HG02852 (cell line): ENCODE measurements at regions not wholly inside any gene's neighbourhood (a gene's known extent, or its start where the extent isn't known, plus 50 kb on each side); places are given as distances from the start of the nearest gene placed in this dataset.

ENCODE experiments used
- ATAC-seq: cut with Tn5 transposase; IDR thresholded peaks from one replicate; pipeline ENCODE4 v1.9.1; 2021; ENCODE audit warnings: mild to moderate bottlenecking, moderate library complexity; ENCODE audit not compliant: unreplicated experiment

GRCh38 chr2:234438305-234438977 is 58.4 kb downstream of the ARL4C start:
- no peak for ATAC-seq

GRCh38 chr2:234437642-234438304 is 59.1 kb downstream of the ARL4C start:
- no peak for ATAC-seq

GRCh38 chr2:234436482-234436837 is 60.4 kb downstream of the ARL4C start:
- no peak for ATAC-seq

DNA sequence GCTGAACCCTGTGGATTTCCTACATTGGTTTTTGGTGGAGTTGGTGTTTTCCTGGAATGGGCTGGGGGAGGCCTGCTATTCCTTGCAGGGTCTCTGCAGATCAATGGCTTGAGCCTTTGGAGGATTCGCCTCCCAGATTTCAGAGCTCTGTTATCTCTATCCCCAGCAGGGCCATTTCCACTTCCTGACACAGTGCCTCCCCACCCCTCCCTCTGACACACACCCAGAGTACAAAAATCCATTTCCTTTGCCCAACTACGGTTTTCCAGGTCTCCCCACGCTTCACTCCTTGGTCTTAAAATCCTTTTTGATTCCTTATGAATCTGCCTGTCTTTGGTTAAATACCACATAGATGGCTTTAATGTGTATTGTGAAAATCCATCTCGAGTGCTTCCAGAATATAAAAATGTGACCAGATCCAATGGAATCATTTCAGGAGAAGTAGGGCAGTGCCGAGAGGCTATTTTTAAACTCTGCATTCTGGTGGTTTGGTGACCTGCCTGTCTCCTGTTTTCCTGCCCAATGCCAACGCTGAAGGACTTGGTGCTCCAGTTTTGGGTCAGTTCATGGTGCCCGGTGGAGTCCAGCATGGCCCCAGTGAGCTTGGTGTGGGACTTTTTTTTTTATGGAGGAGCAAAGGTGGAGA is 60.9 kb downstream of the ARL4C start:
- no peak for ATAC-seq

DNA sequence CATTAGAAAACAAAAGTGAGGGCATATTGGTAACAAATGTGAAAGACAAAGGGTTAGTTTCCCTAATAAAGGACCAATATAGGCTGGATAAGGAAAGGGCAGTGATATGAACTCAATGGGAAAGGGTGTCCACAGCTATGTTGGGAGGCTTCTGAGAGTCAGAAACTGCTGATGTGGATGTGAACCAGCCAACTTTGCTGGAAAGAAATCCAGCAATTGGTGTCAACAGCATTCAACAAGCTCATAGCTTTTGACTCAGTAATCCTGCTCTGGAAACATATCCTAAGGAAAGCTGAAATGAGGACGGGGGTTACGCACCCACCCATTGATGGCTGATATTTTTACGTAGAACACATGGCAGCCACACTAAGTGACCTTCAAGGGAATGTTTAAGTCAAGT is 63.7 kb downstream of the ARL4C start:
- no peak for ATAC-seq

GRCh38 chr2:234430871-234431270 is 66.0 kb downstream of the ARL4C start:
- no peak for ATAC-seq

- ATAC-seq = no peak
Observed at GRCh38 chr2:234429265-234429664, 67.6 kb downstream of the ARL4C start.

GRCh38 chr2:234427081-234428061 is 69.5 kb downstream of the ARL4C start:
- no peak for ATAC-seq

GRCh38 chr2:234426616-234427015 is 70.3 kb downstream of the ARL4C start:
- no peak for ATAC-seq

- ATAC-seq = peak; percentile 81
Observed at GRCh38 chr2:234425639-234426603, 71.0 kb downstream of the ARL4C start.

GRCh38 chr2:234423884-234424283 is 73.0 kb downstream of the ARL4C start:
- ATAC-seq = no peak

DNA sequence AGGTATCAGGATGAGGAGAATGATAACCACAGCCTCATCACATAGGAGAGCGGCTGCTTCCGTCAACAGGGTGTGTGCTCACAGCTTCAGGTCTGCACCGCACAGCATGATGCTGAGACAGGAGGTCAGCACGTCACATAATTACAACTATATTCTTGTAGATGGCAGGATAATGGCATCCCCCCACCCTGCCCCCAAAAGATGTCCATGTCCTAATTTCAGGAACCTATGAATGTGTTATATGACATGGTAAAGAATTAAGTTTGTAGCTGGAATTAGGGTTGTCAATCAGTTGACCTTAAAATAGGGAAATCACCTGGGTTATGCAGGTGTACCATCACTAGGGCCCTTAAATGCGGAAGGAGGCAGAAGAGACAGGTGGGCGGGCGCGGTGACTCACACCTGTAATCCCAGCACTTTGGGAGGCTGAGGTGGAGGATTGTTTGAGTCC is 73.9 kb downstream of the ARL4C start:
- no peak for ATAC-seq

DNA sequence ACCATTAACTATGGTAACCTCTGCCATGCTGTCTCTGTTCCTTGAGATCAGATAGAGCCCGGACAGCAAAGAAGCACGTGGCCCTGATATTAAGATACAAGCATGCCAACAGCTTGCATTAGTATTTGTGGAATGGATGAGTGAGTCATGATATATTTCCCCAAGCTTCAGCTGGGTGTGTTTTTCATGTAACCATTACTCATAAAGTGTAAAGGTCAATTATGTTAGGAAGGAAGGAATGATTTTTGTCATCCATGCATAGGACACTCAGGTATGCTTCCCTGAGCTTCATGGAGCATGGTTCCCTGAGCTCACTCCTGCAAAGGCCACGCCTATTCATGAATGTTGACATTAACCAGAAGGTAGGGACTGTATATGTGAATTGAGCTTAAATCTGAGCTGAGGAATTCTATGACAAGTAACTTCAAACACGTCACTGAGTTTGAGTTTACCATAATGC is 74.6 kb downstream of the ARL4C start:
- no peak for ATAC-seq

DNA sequence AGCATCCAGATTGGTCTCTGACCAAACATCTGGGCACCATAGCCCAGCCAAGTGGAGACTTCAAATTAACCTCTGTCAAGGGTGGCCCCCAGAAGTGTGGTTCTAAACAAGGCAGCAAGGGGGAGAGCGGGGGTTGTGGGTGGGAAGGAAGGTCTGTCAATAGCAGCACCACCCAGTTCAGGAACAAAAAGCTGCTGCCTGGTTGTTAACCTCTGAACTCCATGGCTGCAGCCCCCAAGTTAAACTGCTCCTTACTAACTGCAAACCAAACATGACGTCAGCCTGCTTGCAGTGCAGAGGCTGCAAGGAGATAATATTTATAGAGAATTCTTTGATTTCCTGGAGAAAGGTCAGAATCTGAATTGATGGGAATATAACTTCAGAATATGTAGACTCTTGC is 76.5 kb downstream of the ARL4C start:
- ATAC-seq = no peak

DNA sequence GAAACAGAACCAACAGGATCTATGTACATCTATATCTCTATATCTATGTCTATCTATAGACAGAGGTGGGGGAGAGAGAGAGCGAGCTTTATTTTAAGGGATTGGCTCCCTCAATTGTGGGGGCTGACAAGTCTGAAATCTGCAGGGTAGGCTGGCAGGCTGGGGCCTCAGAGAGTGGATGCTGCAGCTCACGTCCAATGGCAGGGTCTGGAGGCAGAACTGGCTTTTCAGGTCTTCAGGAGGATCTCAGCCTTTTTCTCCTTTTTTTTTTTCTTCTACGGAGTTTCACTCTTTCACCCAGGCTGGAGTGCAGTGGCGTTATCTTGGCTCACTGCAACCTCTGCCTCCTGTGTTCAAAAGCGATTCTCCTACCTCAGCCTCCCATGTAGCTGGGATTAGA is 77.2 kb downstream of the ARL4C start:
- ATAC-seq = no peak

DNA sequence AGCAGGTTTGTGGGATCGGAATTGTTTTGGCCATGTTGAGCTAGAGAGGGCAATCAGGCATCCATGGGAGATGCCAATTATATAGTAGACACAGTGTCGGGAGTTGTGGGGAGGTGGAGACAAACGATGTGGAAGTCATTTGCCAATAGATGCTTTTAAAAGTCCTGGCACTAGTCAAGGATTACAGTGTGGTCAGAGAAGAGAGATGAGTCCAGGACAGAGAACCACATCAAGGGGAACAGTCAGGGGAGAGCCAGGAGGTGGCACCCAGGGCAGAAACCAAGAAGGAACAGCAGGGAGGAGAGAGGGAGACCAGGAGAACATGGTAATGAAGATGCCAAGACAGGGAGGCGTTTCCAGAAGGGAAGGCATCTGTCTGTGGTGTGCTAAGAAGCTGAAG is 81.2 kb downstream of the ARL4C start:
- ATAC-seq = no peak

- ATAC-seq = no peak
Observed at GRCh38 chr2:234414596-234414995, 82.3 kb downstream of the ARL4C start.

- no peak for ATAC-seq
Observed at GRCh38 chr2:234412726-234413125, 84.2 kb downstream of the ARL4C start.

DNA sequence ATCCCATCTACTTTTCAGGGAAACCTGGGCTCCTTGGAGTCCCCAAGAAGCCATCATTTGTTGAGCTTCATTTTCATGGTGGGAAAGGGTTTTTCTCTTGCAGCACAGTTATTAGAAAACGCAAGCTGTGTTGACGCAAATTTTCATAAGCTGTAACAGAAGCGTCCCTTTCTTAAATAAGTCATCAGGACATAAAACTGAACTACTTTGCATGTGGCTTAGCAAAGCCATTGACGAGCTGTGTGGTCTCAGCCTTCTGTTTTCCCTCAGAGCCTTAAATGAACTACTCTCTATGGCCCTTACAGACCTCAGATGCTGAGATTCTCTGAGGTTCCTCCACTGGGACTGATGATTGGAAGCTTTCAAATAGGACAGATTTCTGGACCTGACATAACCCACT is 85.1 kb downstream of the ARL4C start:
- ATAC-seq = peak; percentile 92

GRCh38 chr2:234410526-234410925 is 86.4 kb downstream of the ARL4C start:
- no peak for ATAC-seq
